ENCODE measurements at regions not wholly inside any gene's neighbourhood (a gene's known extent, or its start where the extent isn't known, plus 50 kb on each side); places are given as distances from the start of the nearest gene placed in this dataset.
"Not testable (repeated sequence)": the region's sequence is repeated elsewhere in the genome, so short reads cannot be mapped to it uniquely, and the experiment has no call there.

DNA sequence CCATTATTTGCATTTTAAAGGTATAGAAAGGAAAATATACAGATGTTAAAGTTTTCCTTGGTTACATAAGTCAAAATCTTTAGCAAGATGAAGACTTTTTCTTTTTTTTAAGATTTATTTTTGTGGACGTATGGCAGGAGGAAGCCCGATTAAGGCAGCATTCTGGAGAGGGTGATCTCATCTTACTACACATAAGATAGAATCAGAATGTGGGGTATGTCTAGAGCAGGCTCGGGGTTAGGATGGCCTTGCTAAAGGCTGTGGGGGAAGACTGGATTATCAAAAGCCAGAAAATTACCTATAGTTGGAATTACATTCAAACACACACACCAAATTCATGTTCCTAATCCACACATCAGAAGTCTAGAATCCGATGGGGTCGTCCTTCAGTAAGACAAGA is 79.6 kb upstream of the OTOGL start:
- no peak for ATAC-seq (ENCODE audit: insufficient number of reproducible peaks, low FRiP score, low read depth)

DNA sequence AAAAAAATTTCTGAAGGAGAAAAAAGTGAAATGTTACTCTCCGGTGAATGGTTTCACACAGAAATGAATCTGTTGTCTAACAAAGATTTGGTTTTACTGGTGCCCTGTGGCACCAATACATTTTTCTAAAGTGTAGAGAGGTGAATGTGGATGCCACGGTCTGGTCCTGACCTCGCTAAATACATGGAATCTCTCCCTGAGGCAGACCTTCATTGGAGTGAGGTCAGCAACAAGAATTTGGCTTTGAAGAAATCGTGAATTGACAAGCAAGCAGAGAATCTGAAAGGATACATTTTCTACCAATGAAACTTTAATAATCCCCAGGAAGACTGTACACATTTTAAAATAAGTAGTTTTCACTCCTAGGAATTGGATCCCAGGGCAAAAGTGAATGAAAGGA is 81.2 kb upstream of the OTOGL start:
- H3K27ac ChIP-seq, result peak overlapping the region; percentile 20 to 58
- ATAC-seq (ENCODE audit: insufficient number of reproducible peaks, low FRiP score, low read depth), result no peak
- H3K9me3 ChIP-seq, result peaks cover 2% of the 10 kb centered on the region
- no peak for DNase-seq (ENCODE audit: low spot score)
- TF ChIP-seq, protein P1, sequence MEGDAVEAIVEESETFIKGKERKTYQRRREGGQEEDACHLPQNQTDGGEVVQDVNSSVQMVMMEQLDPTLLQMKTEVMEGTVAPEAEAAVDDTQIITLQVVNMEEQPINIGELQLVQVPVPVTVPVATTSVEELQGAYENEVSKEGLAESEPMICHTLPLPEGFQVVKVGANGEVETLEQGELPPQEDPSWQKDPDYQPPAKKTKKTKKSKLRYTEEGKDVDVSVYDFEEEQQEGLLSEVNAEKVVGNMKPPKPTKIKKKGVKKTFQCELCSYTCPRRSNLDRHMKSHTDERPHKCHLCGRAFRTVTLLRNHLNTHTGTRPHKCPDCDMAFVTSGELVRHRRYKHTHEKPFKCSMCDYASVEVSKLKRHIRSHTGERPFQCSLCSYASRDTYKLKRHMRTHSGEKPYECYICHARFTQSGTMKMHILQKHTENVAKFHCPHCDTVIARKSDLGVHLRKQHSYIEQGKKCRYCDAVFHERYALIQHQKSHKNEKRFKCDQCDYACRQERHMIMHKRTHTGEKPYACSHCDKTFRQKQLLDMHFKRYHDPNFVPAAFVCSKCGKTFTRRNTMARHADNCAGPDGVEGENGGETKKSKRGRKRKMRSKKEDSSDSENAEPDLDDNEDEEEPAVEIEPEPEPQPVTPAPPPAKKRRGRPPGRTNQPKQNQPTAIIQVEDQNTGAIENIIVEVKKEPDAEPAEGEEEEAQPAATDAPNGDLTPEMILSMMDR (IDR thresholded peaks at IDR 0.05), result no peak
- H3K4me3 ChIP-seq, result no peak overlapping the region
- H3K36me3 ChIP-seq, result no peaks in the 10 kb centered on the region
- H3K27me3 ChIP-seq (replicated peaks; ENCODE audit: insufficient read depth), result no peaks in the 10 kb centered on the region
- H3K4me1 ChIP-seq (ENCODE audit: control insufficient read depth in 1 of 2, low read depth in 2 of 2), result peaks cover 9 to 33% of the 10 kb centered on the region in 2 donors

More for the DNA sequence above, 79.6 kb upstream of the OTOGL start:
- Histone ChIP-seq H3K4me1 (ENCODE audit: control insufficient read depth in 1 of 2, low read depth in 2 of 2) (peaks cover 9 to 33% of the 10 kb centered on the region in 2 donors), H3K4me3 (no peak overlapping the region), H3K9me3 (no peaks in the 10 kb centered on the region), H3K27me3 (replicated peaks; ENCODE audit: insufficient read depth) (no peaks in the 10 kb centered on the region), H3K36me3 (no peaks in the 10 kb centered on the region), H3K27ac (no peak overlapping the region)
- no peak for DNase-seq (ENCODE audit: low spot score)
- TF ChIP-seq, protein P1 (IDR thresholded peaks at IDR 0.05), result no peak

DNA sequence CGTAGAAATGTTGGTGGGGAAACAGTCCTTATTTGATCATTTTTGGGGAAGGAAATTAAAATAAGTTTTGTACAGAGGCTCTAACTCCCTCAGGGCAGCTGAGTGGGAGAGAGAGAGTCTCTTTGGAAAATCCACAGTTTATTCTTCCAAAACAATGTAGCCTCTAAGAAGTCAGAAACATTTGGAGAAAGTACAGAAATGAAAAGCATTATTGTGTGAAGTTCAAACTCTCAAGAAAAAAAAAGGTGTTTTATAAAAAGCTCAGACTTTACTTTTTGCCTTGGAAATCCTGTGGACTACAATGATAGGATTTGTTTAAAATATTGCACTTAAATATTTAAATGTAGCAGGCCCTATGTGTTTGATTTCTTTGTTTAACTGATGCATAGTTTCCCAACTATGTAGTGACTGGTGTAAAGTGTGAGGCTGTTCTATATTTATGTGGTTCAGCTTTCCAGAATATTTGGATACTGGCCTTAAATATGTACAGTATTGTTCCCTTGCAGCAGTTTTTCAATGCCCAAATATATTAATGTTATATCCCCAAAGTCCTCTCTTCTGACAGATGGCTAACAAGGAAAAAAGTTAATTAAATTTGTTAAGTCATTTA is 82.0 kb upstream of the OTOGL start:
- H3K27me3 ChIP-seq (replicated peaks; ENCODE audit: insufficient read depth), result no peaks in the 10 kb centered on the region
- peaks cover 9 to 33% of the 10 kb centered on the region in 2 donors for H3K4me1 ChIP-seq (ENCODE audit: control insufficient read depth in 1 of 2, low read depth in 2 of 2)
- no peak for ATAC-seq (ENCODE audit: insufficient number of reproducible peaks, low FRiP score, low read depth)
- peak overlapping the region; percentile 41 for H3K4me3 ChIP-seq
- H3K27ac ChIP-seq, result peak overlapping the region; percentile 58 to 64
- no peaks in the 10 kb centered on the region for H3K36me3 ChIP-seq
- peaks cover 7% of the 10 kb centered on the region for H3K9me3 ChIP-seq
- DNase-seq (ENCODE audit: low spot score), result no peak
- TF ChIP-seq, protein P1 (IDR thresholded peaks at IDR 0.05), result no peak

DNA sequence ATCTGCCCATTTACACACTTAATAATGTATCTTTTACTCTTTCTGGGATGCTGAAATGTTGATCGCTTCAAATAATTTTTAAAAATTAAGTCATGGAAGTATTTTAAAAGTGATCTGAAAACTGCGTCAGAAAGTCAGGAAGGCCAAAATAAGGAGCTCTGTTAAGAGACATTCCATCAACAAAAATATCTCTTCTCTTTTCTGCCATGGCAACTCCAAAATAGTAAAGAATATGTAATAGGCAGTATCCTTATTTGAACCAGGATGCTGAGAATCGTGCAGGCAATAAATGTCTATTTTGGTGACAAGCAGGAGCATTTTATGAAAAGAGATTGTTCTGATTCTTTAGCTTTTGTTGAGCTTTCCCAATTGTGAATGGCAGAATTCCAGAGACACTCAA is 81.8 kb upstream of the PPP1R12A start:
- Histone ChIP-seq H3K4me1 (ENCODE audit: control insufficient read depth in 1 of 2, low read depth in 2 of 2) (peaks cover 9 to 33% of the 10 kb centered on the region in 2 donors), H3K27me3 (replicated peaks; ENCODE audit: insufficient read depth) (no peaks in the 10 kb centered on the region), H3K4me3 (peak overlapping the region; percentile 41), H3K27ac (peak overlapping the region; percentile 58 to 64), H3K9me3 (peaks cover 7% of the 10 kb centered on the region), H3K36me3 (no peaks in the 10 kb centered on the region)
- TF ChIP-seq, protein P1 (IDR thresholded peaks at IDR 0.05), result no peak
- DNase-seq (ENCODE audit: low spot score) (no peak), ATAC-seq (ENCODE audit: insufficient number of reproducible peaks, low FRiP score, low read depth) (no peak)

DNA sequence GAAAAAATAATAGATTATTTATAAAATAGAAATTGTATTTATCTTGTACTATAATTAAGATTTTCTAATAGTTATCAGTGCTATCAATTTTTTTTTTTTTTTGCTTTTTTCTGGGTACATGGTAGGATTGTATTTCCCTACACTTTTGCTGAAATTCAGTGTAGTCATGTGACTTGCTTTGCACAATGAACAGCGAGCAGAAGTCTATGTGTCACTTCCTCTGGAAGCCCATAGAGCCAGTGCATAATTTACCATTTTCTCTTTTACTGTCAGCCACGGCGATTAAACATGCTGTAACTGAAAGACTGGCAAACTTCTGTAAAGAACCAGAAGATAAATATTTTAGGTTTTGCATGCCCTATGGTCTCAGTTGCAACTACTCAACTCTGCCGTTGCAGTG is 80.8 kb upstream of the PPP1R12A start:
- ATAC-seq (ENCODE audit: insufficient number of reproducible peaks, low FRiP score, low read depth), result no peak
- TF ChIP-seq, protein P1 (IDR thresholded peaks at IDR 0.05), result no peak
- H3K36me3 ChIP-seq, result no peaks in the 10 kb centered on the region
- no peak overlapping the region for H3K4me3 ChIP-seq
- H3K27ac ChIP-seq, result no peak overlapping the region
- peaks cover 7% of the 10 kb centered on the region for H3K9me3 ChIP-seq
- H3K4me1 ChIP-seq (ENCODE audit: control insufficient read depth in 1 of 2, low read depth in 2 of 2), result peaks cover 9 to 33% of the 10 kb centered on the region in 2 donors
- DNase-seq (ENCODE audit: low spot score), result no peak
- no peaks in the 10 kb centered on the region for H3K27me3 ChIP-seq (replicated peaks; ENCODE audit: insufficient read depth)

DNA sequence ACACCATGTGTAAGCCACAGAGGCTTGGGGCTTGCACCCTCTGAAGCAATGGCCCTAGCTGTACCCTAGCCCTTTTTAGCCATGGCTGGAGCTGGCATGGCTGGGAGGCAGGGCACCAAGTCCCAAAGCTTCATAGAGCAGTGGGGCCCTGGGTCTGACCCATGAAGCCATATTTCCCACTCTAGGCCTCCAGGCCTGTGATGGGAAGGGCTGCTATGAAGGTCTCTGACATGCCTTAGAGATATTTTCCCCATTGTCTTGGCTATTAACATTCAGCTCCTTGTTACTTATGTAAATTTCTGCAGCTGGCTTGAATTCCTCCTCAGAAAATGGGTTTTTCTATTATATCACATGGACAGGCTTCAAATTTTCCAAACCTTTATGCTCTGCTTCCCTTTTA is 68.8 kb upstream of the PPP1R12A start:
- H3K27ac ChIP-seq; H3K4me1 ChIP-seq (ENCODE audit: control insufficient read depth in 1 of 2, low read depth in 2 of 2); ATAC-seq (ENCODE audit: insufficient number of reproducible peaks, low FRiP score, low read depth); DNase-seq (ENCODE audit: low spot score); H3K4me3 ChIP-seq; H3K36me3 ChIP-seq; H3K27me3 ChIP-seq (replicated peaks; ENCODE audit: insufficient read depth); H3K9me3 ChIP-seq: not testable (repeated sequence)
